ENCODE measurements at regions not wholly inside any gene's neighbourhood (a gene's known extent, or its start where the extent isn't known, plus 50 kb on each side); places are given as distances from the start of the nearest gene placed in this dataset.

DNA sequence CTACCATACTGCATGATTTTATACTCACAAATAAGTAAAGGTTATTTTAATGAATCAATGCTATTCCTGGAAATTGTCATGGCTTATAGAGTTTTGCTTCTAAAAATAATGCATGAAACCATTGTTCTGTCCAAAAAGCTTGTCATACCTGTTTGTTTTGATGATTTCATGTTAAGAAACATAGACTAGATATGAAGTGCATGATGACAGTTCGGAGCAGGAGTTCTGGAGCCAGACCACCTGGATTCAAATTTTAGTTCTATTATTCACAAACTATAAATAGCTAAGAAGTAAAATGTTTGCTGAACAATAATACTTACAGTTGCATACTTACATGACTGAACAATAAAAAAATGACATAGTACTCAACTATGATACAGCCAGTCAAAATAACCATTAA is 107.0 kb upstream of the AKR1E2 start:
- H3K27ac Mint-ChIP-seq: no peak overlapping the region
- no peak for DNase-seq (ENCODE audit: low spot score)
- no peaks in the 10 kb centered on the region for H3K9me3 Mint-ChIP-seq

GRCh38 chr10:4718544-4718943 is 107.5 kb upstream of the AKR1E2 start:
- Mint-ChIP-seq H3K4me3 (no peak overlapping the region), H3K9me3 (no peaks in the 10 kb centered on the region), H3K27me3 (ENCODE audit: low read depth) (peaks cover 9% of the 10 kb centered on the region), H3K36me3 (ENCODE audit: low read depth) (no peaks in the 10 kb centered on the region), H3K4me1 (ENCODE audit: low read depth) (no peaks in the 10 kb centered on the region), H3K27ac (no peak overlapping the region)
- DNase-seq (ENCODE audit: low spot score): no peak

More for the DNA sequence above, 107.0 kb upstream of the AKR1E2 start:
- H3K4me3 Mint-ChIP-seq: no peak overlapping the region
- H3K4me1 Mint-ChIP-seq (ENCODE audit: low read depth): no peaks in the 10 kb centered on the region
- H3K36me3 Mint-ChIP-seq (ENCODE audit: low read depth): no peaks in the 10 kb centered on the region
- H3K27me3 Mint-ChIP-seq (ENCODE audit: low read depth): peaks cover 9% of the 10 kb centered on the region

DNA sequence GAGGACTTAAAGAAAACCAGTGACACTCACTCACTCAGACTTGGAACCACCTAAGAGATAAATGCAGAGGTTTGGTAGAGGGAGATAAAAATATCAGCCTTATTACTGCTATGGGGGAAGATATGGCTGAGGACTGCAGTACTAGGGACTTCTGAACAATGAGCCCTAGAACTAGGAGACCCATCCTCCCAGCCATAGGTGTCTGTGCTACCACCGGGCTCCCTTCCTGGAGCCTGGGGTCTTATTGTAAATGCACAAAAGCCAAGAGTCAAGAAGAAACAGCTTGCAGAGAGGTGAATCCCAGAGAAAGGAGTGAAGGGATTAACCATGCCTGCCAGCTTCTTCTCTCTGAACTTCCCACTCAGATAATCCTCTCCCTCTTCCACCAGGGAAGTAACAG is 108.3 kb upstream of the AKR1E2 start:
- no peak for DNase-seq (ENCODE audit: low spot score)
- Mint-ChIP-seq H3K36me3 (ENCODE audit: low read depth) (no peaks in the 10 kb centered on the region), H3K27ac (no peak overlapping the region), H3K9me3 (no peaks in the 10 kb centered on the region), H3K27me3 (ENCODE audit: low read depth) (peaks cover 9% of the 10 kb centered on the region), H3K4me1 (ENCODE audit: low read depth) (no peaks in the 10 kb centered on the region), H3K4me3 (no peak overlapping the region)

GRCh38 chr10:4710858-4711257 is 115.1 kb upstream of the AKR1E2 start:
- Mint-ChIP-seq H3K4me3 (no peak overlapping the region), H3K9me3 (no peaks in the 10 kb centered on the region)

DNA sequence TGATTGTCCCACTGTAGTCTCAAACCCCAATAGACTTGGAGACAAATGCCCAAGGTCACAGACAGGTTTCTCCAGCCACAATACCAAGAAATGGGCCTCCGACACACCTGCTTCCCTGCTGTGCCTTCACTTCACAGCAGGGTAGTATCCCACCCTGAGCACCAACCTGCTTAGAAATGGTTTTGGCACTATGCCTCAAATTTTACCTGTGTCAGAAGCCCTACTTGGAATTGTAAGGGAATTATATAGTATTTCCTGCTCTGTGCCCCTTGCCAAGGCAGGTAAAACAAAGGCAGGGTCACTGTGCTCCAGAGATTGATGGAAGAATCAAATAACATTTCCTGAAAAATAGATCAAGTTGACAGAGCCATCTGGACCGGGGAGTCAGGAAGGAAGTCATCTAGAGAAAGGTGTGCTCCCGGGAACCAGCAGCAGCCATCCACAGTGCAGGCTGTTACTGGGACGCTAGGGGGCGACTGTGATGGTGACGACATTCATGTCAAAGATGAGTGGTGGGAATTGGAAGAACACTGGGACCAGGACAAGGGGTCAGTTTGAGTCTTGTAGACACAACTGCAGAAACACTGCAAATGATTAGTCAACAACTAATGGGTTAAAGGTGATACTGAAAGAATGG is 117.8 kb upstream of the AKR1E2 start:
- H3K36me3 Mint-ChIP-seq (ENCODE audit: low read depth): no peaks in the 10 kb centered on the region
- no peaks in the 10 kb centered on the region for H3K9me3 Mint-ChIP-seq
- no peak overlapping the region for H3K4me3 Mint-ChIP-seq
- peaks cover 2% of the 10 kb centered on the region for H3K4me1 Mint-ChIP-seq (ENCODE audit: low read depth)
- H3K27ac Mint-ChIP-seq: no peak overlapping the region
- DNase-seq (ENCODE audit: low spot score): no peak
- peaks cover 11% of the 10 kb centered on the region for H3K27me3 Mint-ChIP-seq (ENCODE audit: low read depth)

More at GRCh38 chr10:4710858-4711257, 115.1 kb upstream of the AKR1E2 start:
- Mint-ChIP-seq H3K36me3 (ENCODE audit: low read depth) (no peaks in the 10 kb centered on the region), H3K27me3 (ENCODE audit: low read depth) (peaks cover 11% of the 10 kb centered on the region), H3K27ac (no peak overlapping the region), H3K4me1 (ENCODE audit: low read depth) (no peaks in the 10 kb centered on the region)
- no peak for DNase-seq (ENCODE audit: low spot score)

GRCh38 chr10:4707221-4707620 is 118.8 kb upstream of the AKR1E2 start:
- Mint-ChIP-seq H3K4me1 (ENCODE audit: low read depth) (peaks cover 2% of the 10 kb centered on the region), H3K9me3 (no peaks in the 10 kb centered on the region), H3K36me3 (ENCODE audit: low read depth) (no peaks in the 10 kb centered on the region), H3K27ac (no peak overlapping the region), H3K4me3 (no peak overlapping the region), H3K27me3 (ENCODE audit: low read depth) (peaks cover 12% of the 10 kb centered on the region)
- no peak for DNase-seq (ENCODE audit: low spot score)

GRCh38 chr10:4704034-4704545 is 121.9 kb upstream of the AKR1E2 start:
- DNase-seq (ENCODE audit: low spot score): no peak
- Mint-ChIP-seq H3K4me1 (ENCODE audit: low read depth) (peaks cover 2% of the 10 kb centered on the region), H3K9me3 (no peaks in the 10 kb centered on the region), H3K27me3 (ENCODE audit: low read depth) (peaks cover 14% of the 10 kb centered on the region), H3K27ac (no peak overlapping the region), H3K4me3 (no peak overlapping the region), H3K36me3 (ENCODE audit: low read depth) (no peaks in the 10 kb centered on the region)

DNA sequence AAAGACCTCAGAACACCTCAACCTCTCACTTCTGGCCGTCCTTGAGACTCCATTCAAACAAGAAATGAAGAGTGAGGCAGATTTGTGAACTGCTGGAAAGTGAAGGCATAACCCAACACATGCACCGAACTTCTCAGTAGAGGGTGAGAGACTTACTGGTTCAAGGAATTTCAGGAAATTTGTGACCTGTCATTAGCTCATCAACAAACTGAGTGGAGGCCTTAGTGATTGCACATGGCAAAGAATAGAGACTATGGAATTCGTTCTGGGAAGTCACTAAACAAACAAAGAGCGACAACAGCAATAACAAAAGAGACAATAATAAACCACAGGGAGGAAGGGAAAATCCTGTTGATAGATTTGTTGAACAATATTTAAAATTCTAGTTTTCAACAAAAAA is 125.0 kb upstream of the AKR1E2 start:
- no peak overlapping the region for H3K27ac Mint-ChIP-seq
- H3K4me1 Mint-ChIP-seq (ENCODE audit: low read depth): peaks cover 2% of the 10 kb centered on the region
- H3K27me3 Mint-ChIP-seq (ENCODE audit: low read depth): peaks cover 16% of the 10 kb centered on the region
- no peak for DNase-seq (ENCODE audit: low spot score)
- H3K4me3 Mint-ChIP-seq: no peak overlapping the region
- H3K9me3 Mint-ChIP-seq: no peaks in the 10 kb centered on the region
- no peaks in the 10 kb centered on the region for H3K36me3 Mint-ChIP-seq (ENCODE audit: low read depth)

- Mint-ChIP-seq H3K9me3 (no peaks in the 10 kb centered on the region), H3K27me3 (ENCODE audit: low read depth) (peaks cover 19% of the 10 kb centered on the region), H3K4me3 (no peak overlapping the region), H3K4me1 (ENCODE audit: low read depth) (peaks cover 2% of the 10 kb centered on the region), H3K36me3 (ENCODE audit: low read depth) (no peaks in the 10 kb centered on the region), H3K27ac (no peak overlapping the region)
- DNase-seq (ENCODE audit: low spot score): no peak
Measured at GRCh38 chr10:4699950-4700730, 125.9 kb upstream of the AKR1E2 start.

- no peak overlapping the region for H3K4me3 Mint-ChIP-seq
- no peaks in the 10 kb centered on the region for H3K36me3 Mint-ChIP-seq (ENCODE audit: low read depth)
- H3K27ac Mint-ChIP-seq: no peak overlapping the region
- H3K27me3 Mint-ChIP-seq (ENCODE audit: low read depth): peaks cover 19% of the 10 kb centered on the region
- DNase-seq (ENCODE audit: low spot score): no peak
- no peaks in the 10 kb centered on the region for H3K9me3 Mint-ChIP-seq
- H3K4me1 Mint-ChIP-seq (ENCODE audit: low read depth): no peaks in the 10 kb centered on the region
Measured at GRCh38 chr10:4698075-4698474, 127.9 kb upstream of the AKR1E2 start.

DNA sequence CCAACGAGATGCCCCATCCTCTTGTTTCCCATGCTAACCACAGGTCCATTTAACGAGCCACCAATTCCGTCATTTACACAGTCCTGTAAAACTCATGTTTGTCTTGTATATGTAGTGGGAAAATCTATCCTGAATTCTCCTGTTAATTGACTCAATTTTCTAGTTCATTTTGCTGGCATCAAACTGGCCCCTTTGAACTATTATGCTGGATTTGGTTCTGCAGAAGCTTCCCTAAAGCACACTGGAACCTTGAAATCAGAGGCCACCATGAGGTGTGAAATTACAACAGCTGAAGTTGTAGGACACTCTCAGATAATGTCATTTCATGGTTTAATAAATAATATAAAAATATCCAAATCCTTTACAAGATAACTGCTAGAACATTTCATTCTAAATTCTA is 129.8 kb upstream of the AKR1E2 start:
- no peak overlapping the region for H3K4me3 Mint-ChIP-seq
- H3K27me3 Mint-ChIP-seq (ENCODE audit: low read depth): peaks cover 12% of the 10 kb centered on the region

DNA sequence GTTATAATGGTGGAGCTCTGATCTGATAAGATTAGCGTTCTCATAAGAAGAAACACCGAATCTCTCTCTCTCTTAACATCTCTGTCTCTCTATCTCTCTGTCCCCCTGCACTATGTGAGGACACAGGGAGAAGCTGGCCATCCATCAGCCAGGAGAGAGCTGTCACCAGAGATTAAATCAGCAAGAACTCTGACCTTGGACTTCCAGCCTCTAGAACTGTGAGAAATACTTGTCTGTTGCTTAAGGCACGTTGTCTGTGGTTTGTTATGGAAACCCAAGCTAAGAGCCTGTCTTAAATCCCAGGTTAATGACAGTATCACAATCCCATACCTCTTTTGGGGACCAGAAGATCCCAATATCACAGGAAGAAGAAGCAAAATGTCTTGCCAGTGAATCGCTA is 132.0 kb upstream of the AKR1E2 start:
- Mint-ChIP-seq H3K36me3 (ENCODE audit: low read depth) (no peaks in the 10 kb centered on the region), H3K4me1 (ENCODE audit: low read depth) (no peaks in the 10 kb centered on the region), H3K27ac (no peak overlapping the region), H3K9me3 (no peaks in the 10 kb centered on the region), H3K4me3 (no peak overlapping the region), H3K27me3 (ENCODE audit: low read depth) (peaks cover 8% of the 10 kb centered on the region)
- no peak for DNase-seq (ENCODE audit: low spot score)

More for the DNA sequence above, 129.8 kb upstream of the AKR1E2 start:
- no peak for DNase-seq (ENCODE audit: low spot score)
- Mint-ChIP-seq H3K4me1 (ENCODE audit: low read depth) (no peaks in the 10 kb centered on the region), H3K36me3 (ENCODE audit: low read depth) (no peaks in the 10 kb centered on the region), H3K27ac (no peak overlapping the region), H3K9me3 (no peaks in the 10 kb centered on the region)

- H3K27ac Mint-ChIP-seq: no peak overlapping the region
- H3K9me3 Mint-ChIP-seq: no peaks in the 10 kb centered on the region
- H3K4me3 Mint-ChIP-seq: no peak overlapping the region
- no peaks in the 10 kb centered on the region for H3K36me3 Mint-ChIP-seq (ENCODE audit: low read depth)
- peaks cover 5% of the 10 kb centered on the region for H3K27me3 Mint-ChIP-seq (ENCODE audit: low read depth)
- no peak for DNase-seq (ENCODE audit: low spot score)
- no peaks in the 10 kb centered on the region for H3K4me1 Mint-ChIP-seq (ENCODE audit: low read depth)
Measured at GRCh38 chr10:4692206-4692605, 133.8 kb upstream of the AKR1E2 start.

DNA sequence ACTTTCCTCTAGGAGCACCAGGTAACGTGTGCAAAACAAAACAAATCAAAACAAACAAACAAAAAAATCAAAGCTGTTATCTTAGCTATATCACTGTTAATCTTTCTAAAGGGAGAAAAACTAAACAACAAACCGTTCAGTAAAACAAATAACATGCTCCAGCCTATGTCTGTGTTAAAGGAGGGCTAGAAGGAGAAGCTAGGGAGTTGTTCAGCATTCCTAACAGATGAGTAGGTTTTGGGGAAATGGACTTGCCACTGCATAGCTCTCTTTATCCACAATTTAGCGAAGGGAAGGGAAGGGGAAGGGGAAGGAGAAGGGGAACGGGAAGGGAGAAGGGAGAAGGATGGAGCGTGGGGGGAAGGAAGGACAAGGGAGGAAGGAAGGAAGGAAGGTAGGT is 134.2 kb upstream of the AKR1E2 start:
- Mint-ChIP-seq H3K27ac (no peak overlapping the region), H3K36me3 (ENCODE audit: low read depth) (no peaks in the 10 kb centered on the region), H3K27me3 (ENCODE audit: low read depth) (peaks cover 3% of the 10 kb centered on the region), H3K4me1 (ENCODE audit: low read depth) (no peaks in the 10 kb centered on the region), H3K9me3 (no peaks in the 10 kb centered on the region), H3K4me3 (no peak overlapping the region)
- DNase-seq (ENCODE audit: low spot score): no peak
